GM18511 (cell line): ENCODE measurements at regions not wholly inside any gene's neighbourhood (a gene's known extent, or its start where the extent isn't known, plus 50 kb on each side); places are given as distances from the start of the nearest gene placed in this dataset.
"Not testable (repeated sequence)": the region's sequence is repeated elsewhere in the genome, so short reads cannot be mapped to it uniquely, and the experiment has no call there.

Experiments used
- ATAC-seq: cut with Tn5 transposase; IDR thresholded peaks from one replicate; pipeline ENCODE4 v1.9.1; 2021; ENCODE audit warnings: mild to moderate bottlenecking, moderate library complexity; ENCODE audit not compliant: unreplicated experiment

DNA sequence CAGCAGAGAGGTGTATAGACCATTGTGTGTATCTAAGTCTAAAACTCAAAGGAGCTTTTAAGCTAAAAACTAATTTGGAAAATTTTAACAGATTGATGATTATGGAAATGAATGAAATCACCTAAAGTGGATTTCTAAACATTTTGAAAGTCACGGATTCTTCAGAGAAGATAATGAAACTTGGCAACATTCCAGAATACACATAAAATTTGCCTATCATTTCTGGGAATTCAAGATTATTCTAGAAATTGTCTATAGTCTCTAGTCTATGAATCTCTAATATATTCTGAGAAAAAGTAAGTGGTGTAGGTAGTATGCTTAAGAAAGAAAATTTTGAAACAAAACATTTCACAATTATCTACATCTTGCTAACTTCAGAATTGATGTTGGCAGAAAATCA is 1117.9 kb upstream of the CNTN5 start:
- ATAC-seq, result no peak

DNA sequence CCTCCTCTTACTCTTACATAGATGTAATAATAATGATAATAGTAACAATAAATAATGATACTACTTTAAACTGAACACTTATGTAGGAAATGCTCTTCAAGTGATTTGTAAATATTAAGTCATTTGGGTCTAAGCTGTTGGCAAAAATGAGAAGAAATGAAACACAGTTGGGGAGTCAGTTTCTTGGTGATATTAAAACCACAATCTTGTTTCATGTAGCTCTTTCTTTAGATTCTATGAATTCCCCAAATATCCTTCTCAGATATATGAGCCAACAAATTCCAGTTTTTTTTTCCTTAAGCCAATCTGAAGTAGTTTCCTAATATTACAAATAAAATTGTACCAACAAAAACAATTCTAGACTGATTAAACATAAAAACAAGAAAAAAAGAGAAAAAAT is 1115.6 kb upstream of the CNTN5 start:
- no peak for ATAC-seq

DNA sequence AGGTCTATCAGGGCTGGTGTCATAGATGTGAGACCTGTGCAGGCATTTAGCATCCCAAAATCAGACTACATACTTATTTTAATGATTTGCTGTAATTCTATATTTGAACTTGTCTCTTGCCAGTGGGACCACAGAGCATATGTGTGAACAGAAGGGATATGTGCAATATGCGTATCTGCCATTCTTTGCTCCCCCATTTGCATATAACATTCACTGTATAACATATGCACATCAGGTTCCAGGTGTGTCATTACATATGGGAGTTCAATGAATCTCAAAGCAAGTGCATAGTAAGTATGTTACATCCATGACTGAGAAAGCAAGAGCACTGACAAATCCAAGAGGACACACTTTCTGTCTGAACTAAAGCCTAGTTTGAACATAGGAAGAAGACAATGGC is 1115.1 kb upstream of the CNTN5 start:
- no peak for ATAC-seq

DNA sequence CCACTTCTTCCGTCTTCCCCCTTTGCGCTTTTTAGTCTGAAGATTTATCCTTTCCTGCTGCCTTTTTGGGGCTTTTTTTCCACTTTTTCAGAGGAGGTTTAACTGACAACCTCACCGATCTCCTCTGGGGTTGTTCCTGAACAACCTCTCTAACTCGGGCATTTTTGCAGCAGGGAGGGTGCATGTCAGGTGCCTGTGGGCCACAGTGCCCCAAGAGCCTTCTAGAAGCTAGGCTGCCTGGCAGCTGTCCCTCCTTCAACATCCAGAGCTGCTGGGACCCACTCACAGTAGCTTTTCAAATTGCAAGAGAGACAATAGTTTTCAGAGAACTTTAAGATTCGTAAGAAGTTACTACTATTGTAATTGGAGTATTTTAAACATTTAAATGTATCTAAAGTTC is 1112.4 kb upstream of the CNTN5 start:
- ATAC-seq, result no peak

DNA sequence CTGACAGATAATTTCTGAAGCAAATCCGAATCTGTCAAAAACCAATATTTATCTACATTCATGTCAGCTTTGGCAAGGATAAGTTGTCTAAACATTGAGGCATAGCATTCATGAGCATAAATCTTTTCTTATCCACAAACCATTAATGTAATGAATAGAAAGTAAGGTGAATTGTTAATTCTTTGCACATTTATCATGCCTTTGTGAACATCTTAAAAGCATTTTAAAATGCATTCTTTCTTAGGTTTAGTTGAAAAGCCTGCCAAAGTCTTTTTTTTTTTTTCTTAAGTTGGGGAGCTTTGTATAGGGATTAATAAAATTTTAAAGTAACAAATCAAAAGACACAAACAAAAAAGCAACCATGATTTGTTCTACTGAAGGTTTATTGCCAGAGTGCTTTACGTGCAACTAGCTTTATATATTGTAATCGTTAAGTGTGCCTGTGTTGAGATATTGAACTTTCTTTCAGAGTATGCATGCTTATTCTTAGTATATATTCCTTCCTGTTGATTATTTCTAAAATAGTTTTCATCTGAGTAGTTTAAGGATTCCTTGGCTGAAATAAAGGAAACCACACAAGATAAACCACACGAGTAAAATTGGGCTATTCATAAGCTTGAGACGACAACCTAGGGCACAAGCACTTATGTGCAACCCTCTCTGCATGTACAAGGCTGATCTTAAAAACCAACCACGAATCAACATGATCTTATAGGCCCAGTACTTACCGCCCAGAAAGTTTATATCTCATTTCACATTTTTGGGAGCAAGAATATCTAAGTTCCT is 1110.9 kb upstream of the CNTN5 start:
- ATAC-seq, result no peak

DNA sequence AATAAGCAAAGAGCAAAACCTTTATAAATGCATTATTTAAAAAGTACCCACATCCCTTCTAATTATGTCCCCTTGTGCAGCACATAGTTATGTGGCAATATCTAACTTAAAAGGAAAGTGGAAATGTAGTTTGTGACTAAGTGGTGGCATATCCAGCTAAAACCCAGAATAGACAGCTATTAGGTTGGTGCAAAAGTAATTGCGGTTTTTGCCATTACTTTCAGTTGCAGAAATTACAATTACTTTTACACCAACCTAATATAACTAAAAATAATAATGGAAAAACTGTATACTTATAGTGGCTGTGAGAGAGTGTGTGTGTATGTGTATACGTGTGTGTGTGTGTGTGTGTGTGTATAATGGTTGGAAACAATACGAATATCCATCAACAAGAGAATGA is 1108.1 kb upstream of the CNTN5 start:
- no peak for ATAC-seq

DNA sequence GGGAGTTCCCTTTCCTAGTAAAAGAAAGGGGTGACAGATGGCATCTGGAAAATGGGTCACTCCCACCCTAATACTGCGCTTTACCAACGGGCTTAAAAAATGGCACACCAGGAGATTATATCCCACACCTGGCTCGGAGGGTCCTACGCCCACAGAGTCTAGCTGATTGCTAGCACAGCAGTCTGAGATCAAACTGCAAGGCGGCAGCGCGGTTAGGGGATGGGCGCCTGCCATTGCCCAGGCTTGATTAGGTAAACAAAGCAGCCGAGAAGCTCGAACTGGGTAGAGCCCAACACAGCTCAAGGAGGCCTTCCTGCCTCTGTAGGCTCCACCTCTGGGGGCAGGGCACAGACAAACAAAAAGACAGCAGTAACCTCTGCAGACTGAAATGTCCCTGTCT is 1097.8 kb upstream of the CNTN5 start:
- ATAC-seq, result not testable (repeated sequence)

DNA sequence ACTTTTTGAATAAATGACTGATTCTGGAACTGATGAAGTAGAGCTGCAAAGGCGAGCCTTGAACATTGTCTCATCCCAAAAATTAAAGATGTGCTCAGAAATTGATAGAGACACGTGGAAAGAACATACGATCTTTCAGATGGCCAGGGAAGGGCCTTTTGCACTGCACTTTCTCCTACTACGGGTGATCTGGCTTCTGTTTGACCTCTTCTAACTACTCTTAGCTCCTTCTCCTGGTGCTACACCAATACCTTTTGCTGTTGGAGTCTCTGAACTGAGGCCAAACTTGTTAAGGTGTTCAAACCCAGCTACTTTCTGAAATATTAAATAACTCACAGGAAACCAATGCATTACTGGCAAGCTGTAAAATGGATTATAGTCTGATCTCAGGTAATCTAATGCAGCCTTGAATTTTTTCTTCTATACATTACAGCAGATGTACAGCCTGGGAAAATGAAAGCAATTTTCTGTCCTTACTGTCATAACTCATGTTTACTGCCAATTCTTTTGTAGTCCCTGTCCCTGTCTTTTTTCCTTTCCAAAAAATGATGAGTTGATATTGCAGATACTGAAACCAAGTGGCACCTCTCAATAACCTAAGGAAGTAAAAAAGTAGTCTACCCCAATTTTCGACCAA is 1086.1 kb upstream of the CNTN5 start:
- ATAC-seq, result no peak

DNA sequence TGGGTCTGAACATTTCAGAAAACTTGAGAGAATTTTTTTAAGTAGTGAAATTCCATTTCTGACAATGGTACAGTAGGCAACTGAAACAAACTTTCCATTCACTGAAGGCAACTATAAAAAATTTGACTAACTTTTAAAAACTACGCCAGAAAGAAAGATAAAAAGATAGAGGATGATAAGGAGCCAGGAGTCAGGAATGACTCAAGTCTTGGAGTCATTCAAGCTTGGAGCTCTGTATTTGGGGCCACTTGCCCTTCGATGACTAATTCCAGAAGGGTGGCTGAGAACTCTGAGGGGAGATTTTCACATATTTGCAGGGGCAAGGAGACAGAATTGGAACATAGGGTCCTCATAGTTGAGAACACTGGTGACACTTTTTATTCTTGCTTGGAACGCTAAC is 1083.2 kb upstream of the CNTN5 start:
- no peak for ATAC-seq

DNA sequence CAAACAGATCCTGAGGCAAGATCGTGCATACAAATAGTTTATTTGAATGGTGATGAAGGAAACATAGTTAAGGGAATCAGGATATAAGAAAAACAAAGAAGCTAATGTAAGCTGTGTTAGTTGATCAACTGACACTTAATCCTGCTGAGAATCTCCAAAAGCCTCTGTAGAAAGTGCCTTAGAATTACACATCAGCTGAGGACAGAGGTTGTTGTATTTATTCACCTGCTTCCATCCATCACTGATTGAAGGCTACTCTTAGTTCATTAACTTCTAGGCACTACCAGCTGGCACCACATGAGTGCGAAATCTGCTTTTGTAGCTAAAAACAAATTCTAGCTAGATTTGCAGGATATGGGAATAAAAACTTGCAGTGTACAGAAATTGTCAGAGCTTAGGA is 1082.0 kb upstream of the CNTN5 start:
- no peak for ATAC-seq

DNA sequence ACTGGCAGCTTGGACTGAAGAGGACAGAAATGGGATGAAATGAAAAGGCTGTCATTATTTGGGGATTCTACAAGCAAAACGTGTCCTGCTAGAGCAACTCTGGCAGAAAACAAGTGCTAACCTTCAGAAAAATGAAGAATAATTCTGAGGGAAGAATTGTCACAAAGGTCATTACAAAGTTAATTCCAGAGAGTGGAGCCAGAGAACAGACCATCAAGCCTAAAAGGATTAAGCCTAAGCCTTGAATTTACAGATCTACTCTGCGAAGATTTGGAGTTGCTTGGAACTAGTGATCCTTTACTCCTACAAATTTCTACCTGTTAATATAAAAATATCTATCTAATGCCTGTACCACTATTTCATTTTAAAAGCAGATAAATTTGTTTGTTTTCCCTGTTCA is 1077.3 kb upstream of the CNTN5 start:
- ATAC-seq, result no peak

DNA sequence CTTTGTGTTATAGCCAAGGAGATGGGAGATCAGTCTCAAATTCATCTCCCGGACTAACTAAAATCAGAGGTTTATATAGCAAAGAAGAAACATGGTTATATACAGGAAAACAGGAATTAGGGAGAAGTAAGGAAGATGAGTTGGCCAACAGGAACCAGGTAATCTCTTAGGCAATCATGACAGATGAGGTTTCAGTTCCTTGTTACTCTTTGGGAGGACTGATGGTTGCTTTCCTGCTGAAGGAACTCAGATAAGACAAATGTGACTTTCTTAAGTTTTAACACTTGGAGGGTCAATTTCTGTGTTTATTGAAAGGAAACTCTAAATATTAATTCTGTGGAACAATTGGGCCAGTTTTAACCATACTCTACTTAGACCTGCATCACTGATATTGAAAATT is 1072.0 kb upstream of the CNTN5 start:
- no peak for ATAC-seq

DNA sequence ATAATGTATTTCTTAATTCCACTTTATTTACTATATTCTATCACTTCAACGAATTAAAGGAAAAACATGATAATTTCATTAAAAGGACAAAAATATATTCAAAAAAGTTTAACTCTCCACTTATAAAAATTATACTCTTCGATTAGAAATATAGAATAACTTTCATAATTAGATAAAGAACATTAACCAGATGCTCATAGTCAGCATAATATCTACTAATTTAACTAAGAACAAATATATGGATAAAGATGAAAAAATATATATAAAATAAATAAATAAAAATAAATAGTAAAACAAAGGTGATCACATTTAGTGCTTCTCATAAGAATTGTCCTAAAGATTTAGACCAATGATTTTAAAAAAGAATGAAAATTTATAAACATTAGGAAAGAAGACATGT is 1065.2 kb upstream of the CNTN5 start:
- no peak for ATAC-seq

DNA sequence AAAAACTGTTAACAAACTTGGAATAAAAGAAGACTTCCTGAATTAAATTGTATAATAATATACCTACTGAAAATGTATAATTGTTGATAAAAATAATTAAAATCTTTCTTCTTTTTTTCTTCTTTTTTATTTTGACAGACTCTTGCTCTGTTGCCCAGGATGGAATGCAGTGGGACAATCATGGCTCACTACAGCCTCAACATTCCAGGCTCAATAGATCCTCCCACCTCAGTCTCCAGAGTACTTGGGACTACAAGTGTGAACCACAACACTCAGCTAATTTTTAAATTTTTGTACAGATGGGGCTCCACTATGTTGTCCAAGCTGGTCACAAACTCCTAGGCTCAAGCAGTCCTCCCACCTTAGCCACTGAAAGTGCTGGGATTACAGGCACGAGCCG is 1063.8 kb upstream of the CNTN5 start:
- no peak for ATAC-seq

DNA sequence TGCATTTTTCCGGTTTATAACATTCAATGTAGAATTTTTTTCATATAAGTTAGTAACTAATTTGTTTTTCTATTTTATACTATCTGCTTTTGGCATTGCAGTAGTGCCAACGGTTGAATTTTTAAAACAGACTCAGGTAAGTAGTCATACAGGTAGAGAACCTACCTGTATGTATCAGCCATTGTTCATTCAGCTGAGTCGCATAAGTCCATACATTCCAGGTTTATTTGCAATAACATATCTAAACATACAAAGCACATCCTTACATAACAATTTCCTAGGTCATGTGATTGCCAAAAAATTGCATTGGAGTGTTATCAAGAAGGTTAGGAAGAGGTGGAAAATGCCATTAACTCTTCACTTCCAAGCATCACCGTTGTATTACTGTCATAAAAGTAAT is 1059.3 kb upstream of the CNTN5 start:
- no peak for ATAC-seq

DNA sequence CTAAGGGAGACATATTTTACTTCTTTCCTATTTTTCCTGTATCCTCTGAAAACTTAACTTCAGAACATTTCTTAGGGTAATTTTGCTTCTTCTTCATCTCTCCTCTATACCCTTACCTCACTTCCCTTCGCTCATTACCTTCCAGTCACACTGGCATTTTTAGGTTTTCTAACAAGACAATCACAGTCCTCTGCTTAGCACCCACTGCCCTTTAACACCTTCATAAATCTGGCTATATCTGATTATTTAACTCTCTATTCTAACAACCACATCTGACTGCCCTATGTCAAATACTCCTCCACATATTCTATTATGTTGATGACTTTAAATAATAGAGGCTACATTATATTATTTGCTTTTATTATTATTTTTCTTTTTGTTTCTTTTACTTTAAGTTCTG is 1058.0 kb upstream of the CNTN5 start:
- ATAC-seq, result no peak

DNA sequence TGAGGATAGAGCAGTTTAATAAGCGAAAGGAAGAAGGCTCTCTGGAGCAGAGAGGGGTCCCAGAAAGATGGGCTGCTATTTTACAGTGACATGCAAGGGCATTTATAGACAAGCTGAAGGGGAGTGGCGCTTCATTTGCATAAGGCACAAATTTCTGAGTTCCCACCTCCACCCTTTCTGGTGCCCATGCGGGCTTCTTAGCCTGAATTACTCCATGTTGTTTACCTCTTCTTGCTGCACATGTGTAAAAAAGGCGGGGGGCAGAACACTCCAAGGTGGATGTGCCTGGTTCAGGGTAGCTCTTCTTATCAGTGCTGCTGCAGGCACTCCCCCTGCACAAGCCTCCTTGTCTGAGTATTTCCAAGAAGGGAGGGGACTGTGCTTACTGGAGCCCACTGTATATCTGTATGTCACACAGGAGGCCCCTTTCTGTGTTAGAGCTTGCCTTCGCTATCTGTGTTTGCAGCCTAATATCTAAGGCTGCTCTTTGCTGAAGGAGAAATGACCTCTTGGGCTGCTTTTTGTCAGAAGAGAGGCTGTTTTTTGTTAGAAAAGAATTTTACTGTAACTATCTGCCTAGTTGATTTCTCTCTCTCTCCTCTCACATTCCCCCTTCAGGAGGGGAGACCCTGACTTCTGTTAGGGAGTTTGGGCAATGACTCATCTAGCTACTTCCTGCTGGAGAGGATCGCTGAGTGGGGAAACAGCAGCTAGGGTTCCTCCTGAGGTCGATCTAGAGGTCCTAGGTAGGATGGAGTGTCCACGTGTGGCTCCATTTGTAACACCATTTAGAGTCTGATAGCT is 1057.0 kb upstream of the CNTN5 start:
- no peak for ATAC-seq

DNA sequence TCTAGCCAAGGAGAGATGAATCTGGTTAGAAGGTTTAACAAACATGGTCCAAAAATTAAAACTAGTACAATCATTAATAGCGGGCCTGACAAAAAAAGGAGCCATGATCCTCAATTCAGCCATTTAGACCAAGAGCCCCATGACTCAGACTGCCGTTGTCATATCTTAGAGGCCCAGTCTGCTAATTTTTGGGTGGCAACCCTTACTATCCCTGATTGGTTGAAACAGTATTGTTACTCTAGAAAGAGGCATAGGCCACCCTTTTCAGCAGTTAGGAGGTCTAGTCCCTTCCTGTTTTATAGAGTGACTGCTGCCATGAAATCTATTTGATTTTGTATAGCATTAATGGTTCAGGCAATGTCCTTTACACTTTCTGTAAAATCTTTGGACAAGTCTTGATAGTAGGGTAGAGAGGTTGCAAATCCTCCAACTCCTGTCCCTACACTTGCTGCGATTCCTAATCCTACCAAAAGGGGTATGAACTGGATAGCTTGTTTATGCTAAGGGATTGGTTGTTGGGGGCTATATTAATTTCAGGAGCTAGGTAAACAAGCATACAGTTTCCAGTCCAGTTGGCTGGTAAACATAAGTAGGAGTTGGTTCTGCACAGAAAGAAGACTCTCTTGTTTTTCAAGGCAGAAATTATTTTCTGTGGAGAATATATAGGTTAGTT is 1056.3 kb upstream of the CNTN5 start:
- no peak for ATAC-seq

DNA sequence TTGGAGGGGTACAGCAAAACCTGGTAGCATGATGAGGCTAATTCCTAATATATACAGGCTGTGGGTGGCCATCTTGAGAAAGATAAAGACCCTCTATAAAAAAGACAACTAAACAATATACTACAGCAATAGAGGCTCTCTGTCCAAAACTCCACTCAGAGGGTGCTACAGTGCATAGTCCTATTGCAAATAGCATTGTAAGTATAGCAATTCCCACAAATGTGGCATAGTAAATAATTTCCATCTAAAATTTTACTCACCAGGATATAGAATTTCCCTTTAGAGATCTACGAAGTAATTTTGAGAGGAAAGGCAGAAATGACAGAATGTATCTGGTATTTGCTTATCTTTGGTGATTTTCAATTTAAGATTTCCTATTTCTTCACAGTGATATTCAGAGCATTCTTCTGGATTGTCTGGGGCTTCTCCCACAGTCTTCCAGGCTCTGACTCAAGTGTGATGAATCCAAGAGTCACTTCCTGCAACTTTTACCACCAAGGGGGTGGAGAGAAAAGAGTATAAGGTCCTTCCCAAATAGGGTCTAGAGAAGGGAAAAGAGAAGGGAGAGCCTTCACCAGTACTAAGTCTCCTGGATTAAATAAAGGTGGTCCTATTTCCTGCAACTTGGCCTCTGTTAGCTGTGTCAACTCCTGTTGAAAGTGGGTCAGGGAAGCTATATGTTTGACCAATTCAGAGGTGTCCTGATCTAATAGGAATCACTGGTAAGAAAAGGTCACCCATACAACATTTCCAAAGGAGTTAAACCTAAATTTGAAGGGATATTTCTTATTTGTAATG is 1054.7 kb upstream of the CNTN5 start:
- no peak for ATAC-seq

DNA sequence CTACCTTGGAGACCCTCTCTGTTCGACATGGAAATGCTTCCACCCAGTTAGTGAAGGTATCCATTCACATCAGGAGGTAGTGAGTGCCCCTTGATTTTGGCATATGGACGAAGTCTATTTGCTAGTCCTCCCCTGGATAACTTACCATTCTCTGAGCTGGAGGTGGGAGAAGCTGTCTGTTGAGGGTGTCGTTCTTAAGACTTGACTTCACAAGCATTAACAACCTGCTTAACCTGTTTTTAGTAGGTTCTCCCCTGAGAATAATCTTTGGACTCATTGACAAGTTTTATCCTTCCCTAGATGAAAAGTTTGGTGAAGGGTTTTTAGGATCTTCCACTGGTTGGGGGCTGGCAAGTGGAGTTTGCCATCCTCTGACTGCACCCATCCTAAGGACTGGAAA is 1053.8 kb upstream of the CNTN5 start:
- ATAC-seq, result no peak

DNA sequence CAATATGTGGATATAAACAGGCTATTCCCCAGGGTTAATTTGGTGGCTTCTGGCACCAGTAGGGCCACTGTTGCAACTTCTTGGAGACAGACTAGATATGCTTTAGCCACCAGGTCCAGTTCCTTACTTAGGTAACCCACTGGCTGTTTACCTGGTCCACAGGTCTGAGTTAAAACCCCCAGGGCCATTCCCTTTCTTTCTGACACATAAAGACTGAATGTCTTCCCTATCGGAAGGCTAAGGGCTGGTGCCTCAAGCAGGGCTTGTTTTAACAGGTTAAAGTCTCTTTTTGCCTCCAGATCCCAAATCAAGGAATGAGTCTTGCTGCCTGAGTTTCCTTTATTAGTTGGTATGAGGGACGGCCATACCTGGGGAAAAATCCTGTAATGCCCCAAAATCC is 1052.7 kb upstream of the CNTN5 start:
- no peak for ATAC-seq
